Stimulated activated naive CD8-positive, alpha-beta T cell treated with anti-CD3 and anti-CD28 coated beads, Interleukin-15, Interleukin-2, amounts not matched to agents 100 U/mL and 50 U/mL, for 24 hours (primary cell): ENCODE measurements at regions not wholly inside any gene's neighbourhood (a gene's known extent, or its start where the extent isn't known, plus 50 kb on each side); places are given as distances from the start of the nearest gene placed in this dataset.
"Not testable (repeated sequence)": the region's sequence is repeated elsewhere in the genome, so short reads cannot be mapped to it uniquely, and the experiment has no call there.

Experiments used
- ATAC-seq: fragments of 150-1000 bp; cut with Tn5 transposase; one replicate; pipeline ENCODE4 v1.10.0; 2021
- DNase-seq: peaks from one replicate; pipeline ENCODE4 v3.0.0; 2021

- no peak for DNase-seq
- no peak for ATAC-seq
These were observed 231.0 kb upstream of the GYPA start for GRCh38 chr4:144371485-144371884.

GRCh38 chr4:144374065-144374464, 233.5 kb upstream of the GYPA start:
- peak; percentile 32 for ATAC-seq
- no peak for DNase-seq

- DNase-seq (no peak), ATAC-seq (no peak)
These were observed 236.3 kb upstream of the GYPA start for GRCh38 chr4:144376866-144377265.

- no peak for DNase-seq
- no peak for ATAC-seq
These were observed 243.9 kb upstream of the GYPA start for GRCh38 chr4:144384408-144384807.

GRCh38 chr4:144399927-144400326, 246.0 kb upstream of the HHIP start:
- ATAC-seq (no peak), DNase-seq (no peak)

GRCh38 chr4:144402176-144402575, 243.8 kb upstream of the HHIP start:
- DNase-seq (no peak), ATAC-seq (no peak)

- DNase-seq = no peak
- ATAC-seq = no peak
These were observed 243.0 kb upstream of the HHIP start for GRCh38 chr4:144402999-144403398.

GRCh38 chr4:144403893-144404292, 242.1 kb upstream of the HHIP start:
- DNase-seq = no peak
- ATAC-seq = no peak

- ATAC-seq (no peak), DNase-seq (no peak)
These were observed 236.4 kb upstream of the HHIP start for GRCh38 chr4:144409525-144409924.

- no peak for DNase-seq
- no peak for ATAC-seq
These were observed 235.6 kb upstream of the HHIP start for GRCh38 chr4:144410230-144410783.

GRCh38 chr4:144411119-144411518, 234.8 kb upstream of the HHIP start:
- no peak for ATAC-seq

GRCh38 chr4:144411700-144412099, 234.3 kb upstream of the HHIP start:
- ATAC-seq = no peak

More at GRCh38 chr4:144411119-144411518, 234.8 kb upstream of the HHIP start:
- DNase-seq = no peak

GRCh38 chr4:144421056-144421455, 224.9 kb upstream of the HHIP start:
- DNase-seq = no peak
- no peak for ATAC-seq

More at GRCh38 chr4:144411700-144412099, 234.3 kb upstream of the HHIP start:
- DNase-seq = no peak

- ATAC-seq (no peak), DNase-seq (no peak)
These were observed 224.0 kb upstream of the HHIP start for GRCh38 chr4:144421839-144422565.

GRCh38 chr4:144423930-144424329, 222.0 kb upstream of the HHIP start:
- DNase-seq (no peak), ATAC-seq (no peak)

- DNase-seq, ATAC-seq: not testable (repeated sequence)
These were observed 219.9 kb upstream of the HHIP start for GRCh38 chr4:144426023-144426422.

GRCh38 chr4:144442713-144443112, 203.2 kb upstream of the HHIP start:
- DNase-seq = no peak
- no peak for ATAC-seq

- no peak for DNase-seq
- no peak for ATAC-seq
These were observed 196.3 kb upstream of the HHIP start for GRCh38 chr4:144449611-144450010.

- DNase-seq (no peak), ATAC-seq (no peak)
These were observed 195.4 kb upstream of the HHIP start for GRCh38 chr4:144450526-144450925.

GRCh38 chr4:144451766-144452450, 194.0 kb upstream of the HHIP start:
- ATAC-seq (no peak), DNase-seq (no peak)

- ATAC-seq (no peak), DNase-seq (no peak)
These were observed 189.8 kb upstream of the HHIP start for GRCh38 chr4:144456196-144456595.

GRCh38 chr4:144461906-144462305, 184.1 kb upstream of the HHIP start:
- ATAC-seq (no peak), DNase-seq (no peak)

GRCh38 chr4:144463236-144463635, 182.7 kb upstream of the HHIP start:
- no peak for DNase-seq
- no peak for ATAC-seq

- no peak for ATAC-seq
- DNase-seq = no peak
These were observed 182.1 kb upstream of the HHIP start for GRCh38 chr4:144463896-144464295.
